Ishikawa (cell line): ENCODE measurements at regions not wholly inside any gene's neighbourhood (a gene's known extent, or its start where the extent isn't known, plus 50 kb on each side); places are given as distances from the start of the nearest gene placed in this dataset.

Source experiments
- CEBPB ChIP-seq: IDR thresholded peaks from 2 replicates; pipeline ENCODE4 v1.6.1; 2012
- CREB1 ChIP-seq: IDR thresholded peaks from 2 replicates; pipeline ENCODE4 v1.6.1; 2012; ENCODE audit warnings: low read depth
- EP300 ChIP-seq: IDR thresholded peaks from 2 replicates; pipeline ENCODE4 v1.6.1; 2012; ENCODE audit warnings: borderline replicate concordance
- MAX ChIP-seq: IDR thresholded peaks from 2 replicates; pipeline ENCODE4 v1.6.1; 2012
- NFIC ChIP-seq: IDR thresholded peaks from 2 replicates; pipeline ENCODE4 v1.6.1; 2012
- RAD21 ChIP-seq: IDR thresholded peaks from 2 replicates; pipeline ENCODE4 v1.6.1; 2012; ENCODE audit warnings: low read depth

GRCh38 chr5:67506241-67506640 lies 309.6 kb upstream of the CD180 start:
- TF ChIP-seq MAX (no peak), NFIC (no peak), RAD21 (no peak), CEBPB (no peak), EP300 (no peak), CREB1 (no peak)
